Smooth muscle cell (in vitro differentiated cells): ENCODE measurements at regions not wholly inside any gene's neighbourhood (a gene's known extent, or its start where the extent isn't known, plus 50 kb on each side); places are given as distances from the start of the nearest gene placed in this dataset.

Experiments used
- DNase-seq: peaks from one replicate; lab custom pipeline; 2025; ENCODE audit not compliant: unreplicated experiment; lab: John Stamatoyannopoulos, UW
- H2AFZ ChIP-seq: fragments of 200-600 bp; sonication (generic); 2 replicates; pipeline ENCODE4 v1.6.0; 2016; ENCODE audit warnings: antibody characterized with exemption, low read depth, mild to moderate bottlenecking
- H3F3A ChIP-seq: fragments of 200-600 bp; sonication (generic); 2 replicates; pipeline ENCODE4 v1.6.0; 2017; ENCODE audit warnings: antibody characterized with exemption, low read depth
- H3K27ac ChIP-seq: fragments of 200-600 bp; sonication (generic); 2 replicates; pipeline ENCODE4 v1.5.1; 2016; ENCODE audit warnings: low read depth, mild to moderate bottlenecking
- H3K27me3 ChIP-seq: fragments of 200-600 bp; sonication (generic); 2 replicates; pipeline ENCODE4 v1.6.1; 2016; ENCODE audit warnings: low read depth, mild to moderate bottlenecking
- H3K36me3 ChIP-seq: fragments of 200-600 bp; sonication (generic); 2 replicates; pipeline ENCODE4 v1.5.1; 2016; ENCODE audit warnings: low read depth
- H3K4me1 ChIP-seq: fragments of 200-600 bp; sonication (generic); 2 replicates; pipeline ENCODE4 v1.5.1; 2016; ENCODE audit warnings: low read depth
- H3K4me2 ChIP-seq: fragments of 200-600 bp; sonication (generic); 2 replicates; pipeline ENCODE4 v1.6.0; 2016; ENCODE audit warnings: mild to moderate bottlenecking
- H3K4me3 ChIP-seq: fragments of 200-600 bp; sonication (generic); 2 replicates; pipeline ENCODE4 v1.5.1; 2016; ENCODE audit warnings: mild to moderate bottlenecking
- H3K79me2 ChIP-seq: fragments of 200-600 bp; sonication (generic); 2 replicates; pipeline ENCODE4 v1.6.0; 2016; ENCODE audit warnings: low read depth, mild to moderate bottlenecking
- H3K9ac ChIP-seq: fragments of 200-600 bp; sonication (generic); 2 replicates; pipeline ENCODE4 v1.6.0; 2016; ENCODE audit warnings: low read depth
- H3K9me3 ChIP-seq: fragments of 200-600 bp; sonication (generic); replicated peaks from 2 replicates; pipeline ENCODE4 v1.5.1; 2016; ENCODE audit warnings: low read depth
- H4K20me1 ChIP-seq: fragments of 200-600 bp; sonication (generic); 2 replicates; pipeline ENCODE4 v1.6.0; 2016; ENCODE audit warnings: low read depth
- WGBS: methylation state at CpG from one replicate; pipeline ENCODE4 v1.1.7; 2016; ENCODE audit warnings: low lambda C conversion rate; 5-methylcytosine and 5-hydroxymethylcytosine counted together
- TF ChIP-seq, protein P1 (sequence below): fragments of 200-600 bp; sonication (generic); IDR thresholded peaks from 2 replicates; pipeline ENCODE4 v1.5.1; 2017; ENCODE audit warnings: borderline replicate concordance, mild to moderate bottlenecking, antibody characterized with exemption; ENCODE audit not compliant: insufficient read depth, poor library complexity, severe bottlenecking

DNA sequence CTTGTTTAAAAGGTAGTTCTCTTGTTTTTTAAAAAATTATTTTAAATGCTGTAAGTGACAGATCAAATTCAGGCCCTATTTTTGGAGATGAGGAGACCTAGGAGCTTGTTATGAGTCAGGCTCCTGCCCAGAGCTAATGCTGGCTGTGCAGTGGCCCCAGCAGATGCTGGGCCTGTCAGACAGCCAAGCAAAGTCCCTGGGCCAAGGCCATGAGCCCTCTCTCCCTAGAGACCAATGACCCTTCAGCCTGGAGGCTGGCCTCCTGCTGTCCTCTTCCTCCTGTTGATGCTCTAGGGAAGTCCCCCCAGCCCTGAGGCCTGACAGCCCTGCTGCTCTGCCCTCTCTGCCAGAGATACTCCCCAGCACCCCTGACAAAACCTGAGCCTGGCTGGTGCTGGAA lies 128.1 kb upstream of the CTTNBP2NL start:
- Histone ChIP-seq H3K27me3 (no peaks in the 10 kb centered on the region), H3K9ac (no peak overlapping the region), H3K27ac (peak overlapping the region; percentile 32), H2AFZ (no peak overlapping the region), H3K4me1 (peaks cover 5% of the 10 kb centered on the region), H3K4me2 (peak overlapping the region; percentile 15), H3K4me3 (no peak overlapping the region), H3F3A (peaks cover 22% of the 10 kb centered on the region), H3K79me2 (no peaks in the 10 kb centered on the region), H4K20me1 (no peaks in the 10 kb centered on the region), H3K36me3 (no peaks in the 10 kb centered on the region), H3K9me3 (no peaks in the 10 kb centered on the region)
- TF ChIP-seq, protein P1, sequence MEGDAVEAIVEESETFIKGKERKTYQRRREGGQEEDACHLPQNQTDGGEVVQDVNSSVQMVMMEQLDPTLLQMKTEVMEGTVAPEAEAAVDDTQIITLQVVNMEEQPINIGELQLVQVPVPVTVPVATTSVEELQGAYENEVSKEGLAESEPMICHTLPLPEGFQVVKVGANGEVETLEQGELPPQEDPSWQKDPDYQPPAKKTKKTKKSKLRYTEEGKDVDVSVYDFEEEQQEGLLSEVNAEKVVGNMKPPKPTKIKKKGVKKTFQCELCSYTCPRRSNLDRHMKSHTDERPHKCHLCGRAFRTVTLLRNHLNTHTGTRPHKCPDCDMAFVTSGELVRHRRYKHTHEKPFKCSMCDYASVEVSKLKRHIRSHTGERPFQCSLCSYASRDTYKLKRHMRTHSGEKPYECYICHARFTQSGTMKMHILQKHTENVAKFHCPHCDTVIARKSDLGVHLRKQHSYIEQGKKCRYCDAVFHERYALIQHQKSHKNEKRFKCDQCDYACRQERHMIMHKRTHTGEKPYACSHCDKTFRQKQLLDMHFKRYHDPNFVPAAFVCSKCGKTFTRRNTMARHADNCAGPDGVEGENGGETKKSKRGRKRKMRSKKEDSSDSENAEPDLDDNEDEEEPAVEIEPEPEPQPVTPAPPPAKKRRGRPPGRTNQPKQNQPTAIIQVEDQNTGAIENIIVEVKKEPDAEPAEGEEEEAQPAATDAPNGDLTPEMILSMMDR, result no peak
- DNase-seq, result no peak

DNA sequence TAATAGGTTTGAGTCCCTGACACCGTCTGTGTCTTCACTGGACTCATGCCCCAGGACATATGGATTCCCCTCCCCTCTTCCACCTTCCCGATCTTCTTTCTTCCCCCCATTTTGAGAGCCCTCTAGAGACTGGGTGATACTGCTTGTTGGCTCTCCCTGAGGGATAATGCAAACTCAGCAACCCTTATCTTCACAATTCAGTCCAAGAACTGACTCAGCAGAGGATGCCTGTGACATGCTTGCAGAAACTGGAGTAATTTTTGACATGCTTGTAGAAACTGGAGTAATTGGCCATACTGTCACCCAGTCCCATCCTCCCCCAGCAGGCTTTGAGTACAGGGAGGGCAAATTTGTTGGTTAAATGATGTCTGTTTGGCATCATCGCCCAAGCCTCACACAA lies 127.6 kb upstream of the CTTNBP2NL start:
- DNase-seq, result no peak
- no peaks in the 10 kb centered on the region for H3K27me3 ChIP-seq
- H3K4me1 ChIP-seq, result peaks cover 5% of the 10 kb centered on the region
- no peak overlapping the region for H3K9ac ChIP-seq
- H4K20me1 ChIP-seq, result no peaks in the 10 kb centered on the region
- peak overlapping the region; percentile 32 for H3K27ac ChIP-seq
- H3K4me3 ChIP-seq, result no peak overlapping the region
- H3K9me3 ChIP-seq, result no peaks in the 10 kb centered on the region
- peak overlapping the region; percentile 15 for H3K4me2 ChIP-seq
- H2AFZ ChIP-seq, result no peak overlapping the region
- 73% methylated on average over 3 of the region's 3 CpGs for WGBS
- TF ChIP-seq, protein P1, result no peak
- no peaks in the 10 kb centered on the region for H3K79me2 ChIP-seq
- H3K36me3 ChIP-seq, result no peaks in the 10 kb centered on the region
- peaks cover 22% of the 10 kb centered on the region for H3F3A ChIP-seq

DNA sequence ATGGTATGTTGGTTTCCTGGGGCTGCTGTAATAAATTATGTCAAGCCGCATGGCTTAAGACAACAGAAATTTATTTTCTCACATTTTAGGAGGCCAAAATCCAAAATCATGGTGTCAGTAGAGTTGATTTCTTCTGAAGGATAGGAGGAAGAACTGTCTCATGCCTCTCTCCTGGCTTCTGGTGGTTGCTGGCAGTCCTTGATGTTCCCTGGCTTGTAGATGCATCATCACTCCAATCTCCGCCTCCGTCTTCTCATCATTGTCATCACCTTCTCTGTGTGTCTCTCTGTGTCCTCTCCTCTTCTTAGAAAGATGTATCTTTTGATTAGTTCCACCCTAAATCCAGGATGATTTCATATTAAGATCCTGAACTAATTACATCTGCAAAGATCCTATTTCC lies 124.7 kb upstream of the CTTNBP2NL start:
- no peaks in the 10 kb centered on the region for H3K27me3 ChIP-seq
- H3K9ac ChIP-seq, result no peak overlapping the region
- H3K27ac ChIP-seq, result no peak overlapping the region
- no peaks in the 10 kb centered on the region for H3K79me2 ChIP-seq
- WGBS, result 100% methylated on average over 3 of the region's 3 CpGs
- no peak for DNase-seq
- H3K4me2 ChIP-seq, result no peak overlapping the region
- no peaks in the 10 kb centered on the region for H3K36me3 ChIP-seq
- no peaks in the 10 kb centered on the region for H4K20me1 ChIP-seq
- H3K4me3 ChIP-seq, result no peak overlapping the region
- H3K9me3 ChIP-seq, result no peaks in the 10 kb centered on the region
- H3F3A ChIP-seq, result peaks cover 10% of the 10 kb centered on the region
- H2AFZ ChIP-seq, result no peak overlapping the region
- H3K4me1 ChIP-seq, result no peaks in the 10 kb centered on the region
- TF ChIP-seq, protein P1, result no peak

DNA sequence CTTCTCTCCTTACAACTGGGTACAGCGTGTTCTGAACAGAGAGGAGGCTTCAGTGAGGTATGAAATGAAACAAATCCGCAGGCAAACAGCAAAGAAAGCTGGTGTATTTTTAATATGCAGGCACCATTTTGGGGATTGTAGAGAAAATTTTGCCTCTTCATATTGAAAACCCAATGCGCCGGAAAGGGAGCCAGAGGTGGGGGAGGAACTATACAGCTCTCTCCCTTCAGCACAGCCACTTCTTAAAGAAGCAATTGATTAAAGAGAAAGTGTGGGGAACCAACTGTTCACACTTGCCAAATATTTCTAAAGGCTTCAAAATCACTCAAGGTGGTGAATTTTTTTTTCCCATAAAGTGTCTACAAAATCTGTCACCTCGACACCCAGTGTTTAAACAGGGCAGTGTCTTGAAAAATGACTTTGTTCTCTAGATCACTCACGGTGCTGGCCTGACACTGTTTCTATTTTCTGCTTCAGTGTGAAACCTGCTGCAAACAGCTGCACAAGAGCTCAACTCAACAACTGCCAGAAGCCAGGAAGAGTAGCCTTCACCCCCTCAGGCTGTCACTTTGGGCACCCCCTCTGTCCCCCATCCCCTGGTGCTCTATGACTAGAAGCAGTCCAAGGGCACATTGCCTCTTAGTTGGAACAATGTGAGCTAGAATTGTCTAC lies 123.8 kb upstream of the CTTNBP2NL start:
- Histone ChIP-seq H3K9me3 (no peaks in the 10 kb centered on the region), H3F3A (peaks cover 5% of the 10 kb centered on the region), H3K4me2 (no peak overlapping the region), H3K9ac (no peak overlapping the region), H3K4me1 (no peaks in the 10 kb centered on the region), H3K36me3 (no peaks in the 10 kb centered on the region), H2AFZ (no peak overlapping the region), H3K4me3 (no peak overlapping the region), H3K79me2 (no peaks in the 10 kb centered on the region), H4K20me1 (no peaks in the 10 kb centered on the region), H3K27ac (no peak overlapping the region), H3K27me3 (no peaks in the 10 kb centered on the region)
- TF ChIP-seq, protein P1, result no peak
- WGBS, result 69% methylated on average over 6 of the region's 6 CpGs
- DNase-seq, result no peak
